H9 (cell line): ENCODE measurements at regions not wholly inside any gene's neighbourhood (a gene's known extent, or its start where the extent isn't known, plus 50 kb on each side); places are given as distances from the start of the nearest gene placed in this dataset.

Experiments used
- DNase-seq: peaks from one replicate; pipeline ENCODE4 v3.0.0-alpha.2; 2017
- H2AFZ ChIP-seq: one replicate; pipeline ENCODE4 v1.6.1; 2013; ENCODE audit warnings: mild to moderate bottlenecking, low read length, control low read depth, moderate library complexity
- H2AK5ac ChIP-seq: 2 replicates; pipeline ENCODE4 v1.6.1; 2013; ENCODE audit warnings: low read length, control low read depth, mixed read lengths; ENCODE audit not compliant: insufficient read length
- H2BK120ac ChIP-seq: one replicate; pipeline ENCODE4 v1.6.1; 2013; ENCODE audit warnings: low read depth, mild to moderate bottlenecking, low read length, control low read depth, inconsistent platforms; ENCODE audit not compliant: poor library complexity, severe bottlenecking
- H2BK12ac ChIP-seq: 2 replicates; pipeline ENCODE4 v1.6.1; 2013; ENCODE audit warnings: low read length, control low read depth, mixed read lengths, low read depth; ENCODE audit not compliant: insufficient read length
- H2BK15ac ChIP-seq: 2 replicates; pipeline ENCODE4 v1.6.1; 2013; ENCODE audit warnings: low read depth, low read length, control low read depth
- H2BK20ac ChIP-seq: one replicate; pipeline ENCODE4 v1.6.1; 2013; ENCODE audit warnings: low read depth, mild to moderate bottlenecking, low read length, control low read depth, inconsistent platforms; ENCODE audit not compliant: poor library complexity, severe bottlenecking
- H2BK5ac ChIP-seq: 2 replicates; pipeline ENCODE4 v1.6.1; 2013; ENCODE audit warnings: low read length, control low read depth, mixed read lengths; ENCODE audit not compliant: insufficient read length
- H3K14ac ChIP-seq: 2 replicates; pipeline ENCODE4 v1.6.1; 2013; ENCODE audit warnings: low read length, control low read depth; ENCODE audit not compliant: insufficient read depth
- H3K18ac ChIP-seq: 2 replicates; pipeline ENCODE4 v1.6.1; 2013; ENCODE audit warnings: low read depth, mild to moderate bottlenecking, mixed read lengths, low read length, control low read depth; ENCODE audit not compliant: insufficient read length
- H3K23ac ChIP-seq: 2 replicates; pipeline ENCODE4 v1.6.1; 2013; ENCODE audit warnings: low read length, control low read depth, mixed read lengths, low read depth; ENCODE audit not compliant: insufficient read length
- H3K23me2 ChIP-seq: 2 replicates; pipeline ENCODE4 v1.6.1; 2013; ENCODE audit warnings: low read depth, mild to moderate bottlenecking, mixed read lengths, low read length, control low read depth; ENCODE audit not compliant: insufficient read length, poor library complexity, severe bottlenecking
- H3K27ac ChIP-seq: 2 replicates; pipeline ENCODE4 v1.5.1; 2013; ENCODE audit warnings: low read length, control low read depth, mixed read lengths, low read depth; ENCODE audit not compliant: insufficient read length
- H3K27me3 ChIP-seq: 2 replicates; pipeline ENCODE4 v1.6.1; 2013; ENCODE audit warnings: low read length, control low read depth, inconsistent platforms; ENCODE audit not compliant: insufficient read depth
- H3K4ac ChIP-seq: 2 replicates; pipeline ENCODE4 v1.6.1; 2013; ENCODE audit warnings: low read depth, mild to moderate bottlenecking, control low read depth, inconsistent platforms, low read length, moderate library complexity
- H3K4me1 ChIP-seq: 2 replicates; pipeline ENCODE4 v1.6.1; 2013; ENCODE audit warnings: low read length, control low read depth, inconsistent platforms; ENCODE audit not compliant: insufficient read depth
- H3K4me2 ChIP-seq: 2 replicates; pipeline ENCODE4 v1.6.1; 2013; ENCODE audit warnings: low read length, control low read depth, mixed read lengths; ENCODE audit not compliant: insufficient read length, insufficient read depth
- H3K56ac ChIP-seq: 2 replicates; pipeline ENCODE4 v1.6.1; 2013; ENCODE audit warnings: low read depth, mild to moderate bottlenecking, mixed read lengths, low read length, control low read depth; ENCODE audit not compliant: insufficient read length
- H3K79me1 ChIP-seq: 2 replicates; pipeline ENCODE4 v1.6.1; 2013; ENCODE audit warnings: low read depth, mild to moderate bottlenecking, moderate library complexity, low read length, control low read depth, inconsistent platforms; ENCODE audit not compliant: insufficient read depth, poor library complexity, severe bottlenecking
- H3K79me2 ChIP-seq: 2 replicates; pipeline ENCODE4 v1.6.1; 2013; ENCODE audit warnings: low read length, control low read depth, inconsistent platforms; ENCODE audit not compliant: insufficient read depth
- H3K9ac ChIP-seq: 2 replicates; pipeline ENCODE4 v1.6.1; 2013; ENCODE audit warnings: low read length, control low read depth, mixed read lengths; ENCODE audit not compliant: insufficient read length; ENCODE audit errors: extremely low read depth
- H3K9me3 ChIP-seq: one replicate; pipeline ENCODE4 v1.6.1; 2013; ENCODE audit warnings: low read depth, low read length, inconsistent platforms; ENCODE audit not compliant: control insufficient read depth
- H3T11ph ChIP-seq: one replicate; pipeline ENCODE4 v1.6.1; 2013; ENCODE audit warnings: mild to moderate bottlenecking, low read length, control low read depth, inconsistent platforms
- H4K20me1 ChIP-seq: one replicate; pipeline ENCODE4 v1.6.1; 2013; ENCODE audit not compliant: control insufficient read depth, insufficient read length, insufficient read depth
- H4K5ac ChIP-seq: 2 replicates; pipeline ENCODE4 v1.6.1; 2013; ENCODE audit warnings: low read depth, mild to moderate bottlenecking, mixed read lengths, low read length, control low read depth; ENCODE audit not compliant: insufficient read length
- H4K8ac ChIP-seq: replicated peaks from 2 replicates; pipeline ENCODE4 v1.6.1; 2013; ENCODE audit warnings: low read length, control low read depth, mixed read lengths, low read depth; ENCODE audit not compliant: insufficient read length
- H4K91ac ChIP-seq: 2 replicates; pipeline ENCODE4 v1.6.1; 2013; ENCODE audit warnings: low read depth, mild to moderate bottlenecking, moderate library complexity, mixed read lengths, low read length, control low read depth; ENCODE audit not compliant: insufficient read length
- H3K27ac Mint-ChIP-seq, 3 experiments: 2 replicates in 2 of 3; 3 replicates in 1 of 3; pipeline ENCODE4 v1.8.0; 2020 to 2021; ENCODE audit warnings: mixed read lengths in 3 of 3, mild to moderate bottlenecking in 1 of 3, moderate library complexity in 1 of 3
- H3K27me3 Mint-ChIP-seq: 2 replicates; pipeline ENCODE4 v1.8.0; 2021; ENCODE audit warnings: low read depth, mild to moderate bottlenecking, moderate library complexity, mixed read lengths
- H3K36me3 Mint-ChIP-seq, 3 experiments: 2 replicates in 2 of 3; 3 replicates in 1 of 3; pipeline ENCODE4 v1.8.0; 2020 to 2021; ENCODE audit warnings: low read depth in 3 of 3, mixed read lengths in 3 of 3; ENCODE audit not compliant: insufficient read depth in 1 of 3
- H3K4me1 Mint-ChIP-seq, 2 experiments: 2 replicates each; pipeline ENCODE4 v1.8.0; 2020; ENCODE audit warnings: mixed read lengths in 2 of 2
- H3K4me3 Mint-ChIP-seq, 2 experiments: 2 replicates in 1 of 2; 3 replicates in 1 of 2; pipeline ENCODE4 v1.8.0; 2020 to 2021; ENCODE audit warnings: mild to moderate bottlenecking in 2 of 2, mixed read lengths in 2 of 2, moderate library complexity in 1 of 2
- H3K9me3 Mint-ChIP-seq, 2 experiments: 2 replicates in 1 of 2; 3 replicates in 1 of 2; pipeline ENCODE4 v1.8.0; 2020; ENCODE audit warnings: mild to moderate bottlenecking in 2 of 2, mixed read lengths in 2 of 2, moderate library complexity in 1 of 2
- CTCF ChIP-seq: fragments of 200-600 bp; sonication (generic); conservative IDR thresholded peaks from 3 replicates; pipeline ENCODE4 v1.8.0; 2021; ENCODE audit warnings: antibody characterized with exemption, mild to moderate bottlenecking

GRCh38 chr3:166877971-166878370, 502.1 kb downstream of the ZBBX start:
- Histone ChIP-seq H2BK120ac (no peak overlapping the region), H4K20me1 (no peaks in the 10 kb centered on the region), H3K4me2 (no peak overlapping the region), H3K23me2 (no peaks in the 10 kb centered on the region), H3T11ph (no peak overlapping the region), H2BK15ac (no peak overlapping the region), H2AFZ (no peak overlapping the region), H2BK20ac (no peak overlapping the region), H2BK12ac (no peak overlapping the region), H3K79me1 (no peaks in the 10 kb centered on the region), H4K91ac (no peak overlapping the region), H3K18ac (no peak overlapping the region), H3K56ac (no peak overlapping the region), H3K23ac (no peak overlapping the region), H3K4me1 (no peaks in the 10 kb centered on the region), H2BK5ac (no peak overlapping the region), H4K8ac (no peak overlapping the region), H4K5ac (no peak overlapping the region), H3K27me3 (no peaks in the 10 kb centered on the region), H3K14ac (no peak overlapping the region), H3K4ac (no peak overlapping the region), H3K27ac (no peak overlapping the region), H3K9ac (no peak overlapping the region), H3K79me2 (no peaks in the 10 kb centered on the region), H3K9me3 (no peaks in the 10 kb centered on the region), H2AK5ac (no peak overlapping the region)
- H3K27ac Mint-ChIP-seq = no peak overlapping the region
- no peaks in the 10 kb centered on the region for H3K4me1 Mint-ChIP-seq
- H3K36me3 Mint-ChIP-seq = no peaks in the 10 kb centered on the region
- no peak for DNase-seq
- H3K27me3 Mint-ChIP-seq = no peaks in the 10 kb centered on the region
- H3K9me3 Mint-ChIP-seq = peaks cover 0 to 4% of the 10 kb centered on the region in 2 experiments; a peak in 2 of 5 replicates
- no peak overlapping the region for H3K4me3 Mint-ChIP-seq
- TF ChIP-seq CTCF = no peak
